Mesenteric fat pad (tissue), 1 donor: ENCODE measurements at regions not wholly inside any gene's neighbourhood (a gene's known extent, or its start where the extent isn't known, plus 50 kb on each side); places are given as distances from the start of the nearest gene placed in this dataset.

Experiments used
- DNase-seq: peaks from one replicate; pipeline ENCODE4 v3.0.0-alpha.2; 2020; ENCODE audit warnings: low spot score
- donor health status: DM: yes; HTN: yes; CAD: no.

- no peak for DNase-seq
Observed at GRCh38 chr21:16578912-16579311, 849.1 kb downstream of the USP25 start.

GRCh38 chr21:16579538-16579937, 849.8 kb downstream of the USP25 start:
- no peak for DNase-seq

GRCh38 chr21:16580661-16581060, 850.9 kb downstream of the USP25 start:
- DNase-seq = no peak

GRCh38 chr21:16583556-16583955, 853.8 kb downstream of the USP25 start:
- no peak for DNase-seq

GRCh38 chr21:16584756-16585155, 855.0 kb downstream of the USP25 start:
- no peak for DNase-seq

GRCh38 chr21:16585896-16586295, 856.1 kb downstream of the USP25 start:
- no peak for DNase-seq

GRCh38 chr21:16587141-16587581, 857.4 kb downstream of the USP25 start:
- no peak for DNase-seq

GRCh38 chr21:16587681-16588375, 858.0 kb downstream of the USP25 start:
- DNase-seq = no peak

- DNase-seq = no peak
Observed at GRCh38 chr21:16588433-16588860, 858.7 kb downstream of the USP25 start.

- no peak for DNase-seq
Observed at GRCh38 chr21:16589006-16589898, 859.5 kb downstream of the USP25 start.

- no peak for DNase-seq
Observed at GRCh38 chr21:16590186-16590585, 860.4 kb downstream of the USP25 start.

- no peak for DNase-seq
Observed at GRCh38 chr21:16590641-16591292, 861.0 kb downstream of the USP25 start.

GRCh38 chr21:16592381-16592780, 862.6 kb downstream of the USP25 start:
- no peak for DNase-seq

GRCh38 chr21:16594191-16594590, 864.4 kb downstream of the USP25 start:
- DNase-seq = no peak

- no peak for DNase-seq
Observed at GRCh38 chr21:16596369-16596768, 866.6 kb downstream of the USP25 start.

GRCh38 chr21:16597753-16598152, 868.0 kb downstream of the USP25 start:
- DNase-seq = no peak

- DNase-seq = no peak
Observed at GRCh38 chr21:16605597-16605996, 875.8 kb downstream of the USP25 start.

GRCh38 chr21:16606271-16606670, 876.5 kb downstream of the USP25 start:
- no peak for DNase-seq

- no peak for DNase-seq
Observed at GRCh38 chr21:16608209-16608830, 878.5 kb downstream of the USP25 start.

GRCh38 chr21:16619281-16619680, 889.5 kb downstream of the USP25 start:
- no peak for DNase-seq

- no peak for DNase-seq
Observed at GRCh38 chr21:16620786-16621320, 891.1 kb downstream of the USP25 start.
